ENCODE measurements at regions not wholly inside any gene's neighbourhood (a gene's known extent, or its start where the extent isn't known, plus 50 kb on each side); places are given as distances from the start of the nearest gene placed in this dataset.

- TF ChIP-seq POLR2A (IDR thresholded peaks at IDR 0.05; ENCODE audit: low read depth, low read length): no peak
- no peak for TF ChIP-seq POLR2AphosphoS5 (IDR thresholded peaks at IDR 0.05; ENCODE audit: low read depth, low read length)
- TF ChIP-seq PAX5 (IDR thresholded peaks at IDR 0.05; ENCODE audit: insufficient read depth, low read length, severe bottlenecking): no peak
- no peak for TF ChIP-seq TAF1 (IDR thresholded peaks at IDR 0.05; ENCODE audit: low read depth, low read length)
- TF ChIP-seq SPI1 (IDR thresholded peaks at IDR 0.05; ENCODE audit: low read depth, low read length): no peak
- no peak for TF ChIP-seq POU2F2 (IDR thresholded peaks at IDR 0.05; ENCODE audit: low read depth, low read length)
These were observed 70.1 kb downstream of the BOLA3 start for GRCh38 chr2:74077636-74078035.
